MM.1S (cell line): ENCODE measurements at regions not wholly inside any gene's neighbourhood (a gene's known extent, or its start where the extent isn't known, plus 50 kb on each side); places are given as distances from the start of the nearest gene placed in this dataset.

Experiments
- DNase-seq: peaks from one replicate; pipeline ENCODE4 v3.0.0-alpha.2; 2015
- H2AFZ ChIP-seq: fragments of 300-600 bp; sonication (generic); 2 replicates; pipeline ENCODE4 v1.6.0; 2016; ENCODE audit warnings: antibody characterized with exemption, low read length
- H3F3A ChIP-seq: fragments of 300-600 bp; sonication (generic); 2 replicates; pipeline ENCODE4 v1.6.1; 2016; ENCODE audit warnings: mild to moderate bottlenecking, antibody characterized with exemption, low read length, moderate library complexity, mixed read lengths; ENCODE audit not compliant: insufficient read depth
- H3K27ac ChIP-seq: fragments of 300-600 bp; sonication (generic); 2 replicates; pipeline ENCODE4 v1.5.1; 2016; ENCODE audit warnings: mild to moderate bottlenecking, low read length
- H3K27me3 ChIP-seq: fragments of 300-600 bp; sonication (generic); replicated peaks from 2 replicates; pipeline ENCODE4 v1.6.0; 2016; ENCODE audit warnings: low read length; ENCODE audit not compliant: insufficient read depth
- H3K36me3 ChIP-seq: fragments of 300-600 bp; sonication (generic); replicated peaks from 2 replicates; pipeline ENCODE4 v1.6.1; 2016; ENCODE audit warnings: mild to moderate bottlenecking, low read length, mixed read lengths; ENCODE audit not compliant: insufficient read depth
- H3K4me1 ChIP-seq: fragments of 300-600 bp; sonication (generic); 2 replicates; pipeline ENCODE4 v1.6.1; 2016; ENCODE audit warnings: low read length, mixed read lengths
- H3K4me2 ChIP-seq: fragments of 300-600 bp; sonication (generic); 2 replicates; pipeline ENCODE4 v1.6.0; 2016; ENCODE audit warnings: low read depth, low read length
- H3K4me3 ChIP-seq: fragments of 300-600 bp; sonication (generic); 2 replicates; pipeline ENCODE4 v1.5.1; 2016; ENCODE audit warnings: low read length, mixed read lengths
- H3K79me2 ChIP-seq: fragments of 300-600 bp; sonication (generic); 2 replicates; pipeline ENCODE4 v1.6.1; 2016; ENCODE audit warnings: mixed run types, low read length, mixed read lengths
- H3K9ac ChIP-seq: fragments of 300-600 bp; sonication (generic); 2 replicates; pipeline ENCODE4 v1.6.1; 2016; ENCODE audit warnings: low read length, mixed read lengths
- H3K9me2 ChIP-seq: fragments of 300-600 bp; sonication (generic); replicated peaks from 2 replicates; pipeline ENCODE4 v1.6.1; 2016; ENCODE audit warnings: mild to moderate bottlenecking, low read length, mixed read lengths; ENCODE audit not compliant: insufficient read depth
- H3K9me3 ChIP-seq: fragments of 300-600 bp; sonication (generic); replicated peaks from 2 replicates; pipeline ENCODE4 v1.6.1; 2016; ENCODE audit warnings: mild to moderate bottlenecking, low read length, mixed read lengths; ENCODE audit not compliant: insufficient read depth
- H4K20me1 ChIP-seq: fragments of 300-600 bp; sonication (generic); 2 replicates; pipeline ENCODE4 v1.6.1; 2016; ENCODE audit warnings: mild to moderate bottlenecking, low read length, moderate library complexity, mixed read lengths; ENCODE audit not compliant: insufficient read depth
- EZH2 ChIP-seq: fragments of 300-600 bp; sonication (generic); optimal IDR thresholded peaks from 2 replicates; pipeline ENCODE3; 2017; ENCODE audit warnings: low read depth, mild to moderate bottlenecking, antibody characterized with exemption, low read length, mixed read lengths
- EZH2phosphoT487 ChIP-seq: fragments of 300-600 bp; sonication (generic); IDR thresholded peaks from 2 replicates; pipeline ENCODE4 v1.6.1; 2018; ENCODE audit warnings: antibody characterized with exemption, low read length
- TF ChIP-seq, protein P1 (sequence below): fragments of 300-600 bp; sonication (generic); IDR thresholded peaks from 2 replicates; pipeline ENCODE4 v1.5.1; 2016; ENCODE audit warnings: antibody characterized with exemption, low read length, mixed read lengths

GRCh38 chr17:34713687-34714086, 134.3 kb downstream of the TMEM132E start:
- TF ChIP-seq, protein P1, sequence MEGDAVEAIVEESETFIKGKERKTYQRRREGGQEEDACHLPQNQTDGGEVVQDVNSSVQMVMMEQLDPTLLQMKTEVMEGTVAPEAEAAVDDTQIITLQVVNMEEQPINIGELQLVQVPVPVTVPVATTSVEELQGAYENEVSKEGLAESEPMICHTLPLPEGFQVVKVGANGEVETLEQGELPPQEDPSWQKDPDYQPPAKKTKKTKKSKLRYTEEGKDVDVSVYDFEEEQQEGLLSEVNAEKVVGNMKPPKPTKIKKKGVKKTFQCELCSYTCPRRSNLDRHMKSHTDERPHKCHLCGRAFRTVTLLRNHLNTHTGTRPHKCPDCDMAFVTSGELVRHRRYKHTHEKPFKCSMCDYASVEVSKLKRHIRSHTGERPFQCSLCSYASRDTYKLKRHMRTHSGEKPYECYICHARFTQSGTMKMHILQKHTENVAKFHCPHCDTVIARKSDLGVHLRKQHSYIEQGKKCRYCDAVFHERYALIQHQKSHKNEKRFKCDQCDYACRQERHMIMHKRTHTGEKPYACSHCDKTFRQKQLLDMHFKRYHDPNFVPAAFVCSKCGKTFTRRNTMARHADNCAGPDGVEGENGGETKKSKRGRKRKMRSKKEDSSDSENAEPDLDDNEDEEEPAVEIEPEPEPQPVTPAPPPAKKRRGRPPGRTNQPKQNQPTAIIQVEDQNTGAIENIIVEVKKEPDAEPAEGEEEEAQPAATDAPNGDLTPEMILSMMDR: no peak
- TF ChIP-seq EZH2phosphoT487 (no peak), EZH2 (no peak)
- Histone ChIP-seq H3K9ac (no peak overlapping the region), H3K4me2 (no peak overlapping the region), H3K4me3 (no peak overlapping the region), H3K36me3 (no peaks in the 10 kb centered on the region), H4K20me1 (no peaks in the 10 kb centered on the region), H2AFZ (no peak overlapping the region), H3K9me3 (no peaks in the 10 kb centered on the region), H3K9me2 (no peaks in the 10 kb centered on the region), H3F3A (no peaks in the 10 kb centered on the region), H3K27ac (no peak overlapping the region), H3K79me2 (no peaks in the 10 kb centered on the region), H3K4me1 (no peaks in the 10 kb centered on the region), H3K27me3 (peaks cover 13% of the 10 kb centered on the region; the same call in 1 of the 2 replicates)
- no peak for DNase-seq

- no peaks in the 10 kb centered on the region for H3K4me1 ChIP-seq
- H3K4me3 ChIP-seq: no peak overlapping the region
- no peak overlapping the region for H3K27ac ChIP-seq
- H3K79me2 ChIP-seq: no peaks in the 10 kb centered on the region
- no peaks in the 10 kb centered on the region for H3K36me3 ChIP-seq
- no peak overlapping the region for H3K9ac ChIP-seq
- no peaks in the 10 kb centered on the region for H4K20me1 ChIP-seq
- H2AFZ ChIP-seq: no peak overlapping the region
- TF ChIP-seq, protein P1: no peak
- TF ChIP-seq EZH2 (no peak), EZH2phosphoT487 (no peak)
- H3K27me3 ChIP-seq: peaks cover 14% of the 10 kb centered on the region
- no peak overlapping the region for H3K4me2 ChIP-seq
- no peak for DNase-seq
- H3K9me2 ChIP-seq: no peaks in the 10 kb centered on the region
- no peaks in the 10 kb centered on the region for H3K9me3 ChIP-seq
- no peaks in the 10 kb centered on the region for H3F3A ChIP-seq
Measured at GRCh38 chr17:34712481-34713195, 133.3 kb downstream of the TMEM132E start.

DNA sequence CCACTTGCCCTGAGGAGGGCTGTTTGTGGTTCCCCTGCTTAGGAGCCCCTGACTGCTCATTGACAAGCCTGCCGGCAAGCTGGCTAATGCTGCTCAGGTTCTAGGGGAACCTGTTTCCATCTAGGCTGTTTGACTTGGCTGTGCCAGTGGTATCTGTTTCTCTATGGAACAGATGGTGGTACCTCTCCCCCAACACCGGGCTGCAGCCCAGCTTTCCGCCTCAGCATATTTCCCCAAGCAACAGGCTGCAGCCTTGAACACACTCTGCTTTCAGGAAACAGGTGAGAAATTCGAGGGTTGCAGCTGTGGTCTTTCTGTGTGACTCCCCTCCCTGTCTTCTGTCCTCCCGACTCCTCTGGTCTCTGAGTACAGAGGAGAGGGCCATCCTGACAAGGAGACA, 132.3 kb downstream of the TMEM132E start:
- TF ChIP-seq EZH2phosphoT487: no peak
- no peak for TF ChIP-seq EZH2
- TF ChIP-seq, protein P1: no peak
- Histone ChIP-seq H2AFZ (no peak overlapping the region), H3K36me3 (no peaks in the 10 kb centered on the region), H3K9me2 (no peaks in the 10 kb centered on the region), H3K27me3 (peaks cover 14% of the 10 kb centered on the region), H3K79me2 (no peaks in the 10 kb centered on the region), H3K9ac (no peak overlapping the region), H3K27ac (no peak overlapping the region), H3K4me2 (no peak overlapping the region), H4K20me1 (no peaks in the 10 kb centered on the region), H3K9me3 (no peaks in the 10 kb centered on the region), H3K4me3 (no peak overlapping the region), H3F3A (no peaks in the 10 kb centered on the region), H3K4me1 (no peaks in the 10 kb centered on the region)
- no peak for DNase-seq
